Activated T-cell treated with anti-CD3 and anti-CD28 coated beads for 24 hours (primary cell): ENCODE measurements at regions not wholly inside any gene's neighbourhood (a gene's known extent, or its start where the extent isn't known, plus 50 kb on each side); places are given as distances from the start of the nearest gene placed in this dataset.
"Not testable (repeated sequence)": the region's sequence is repeated elsewhere in the genome, so short reads cannot be mapped to it uniquely, and the experiment has no call there.

Source experiments
- DNase-seq: peaks from one replicate; pipeline ENCODE4 v3.0.0-alpha.2; 2020; ENCODE audit warnings: low read depth

DNA sequence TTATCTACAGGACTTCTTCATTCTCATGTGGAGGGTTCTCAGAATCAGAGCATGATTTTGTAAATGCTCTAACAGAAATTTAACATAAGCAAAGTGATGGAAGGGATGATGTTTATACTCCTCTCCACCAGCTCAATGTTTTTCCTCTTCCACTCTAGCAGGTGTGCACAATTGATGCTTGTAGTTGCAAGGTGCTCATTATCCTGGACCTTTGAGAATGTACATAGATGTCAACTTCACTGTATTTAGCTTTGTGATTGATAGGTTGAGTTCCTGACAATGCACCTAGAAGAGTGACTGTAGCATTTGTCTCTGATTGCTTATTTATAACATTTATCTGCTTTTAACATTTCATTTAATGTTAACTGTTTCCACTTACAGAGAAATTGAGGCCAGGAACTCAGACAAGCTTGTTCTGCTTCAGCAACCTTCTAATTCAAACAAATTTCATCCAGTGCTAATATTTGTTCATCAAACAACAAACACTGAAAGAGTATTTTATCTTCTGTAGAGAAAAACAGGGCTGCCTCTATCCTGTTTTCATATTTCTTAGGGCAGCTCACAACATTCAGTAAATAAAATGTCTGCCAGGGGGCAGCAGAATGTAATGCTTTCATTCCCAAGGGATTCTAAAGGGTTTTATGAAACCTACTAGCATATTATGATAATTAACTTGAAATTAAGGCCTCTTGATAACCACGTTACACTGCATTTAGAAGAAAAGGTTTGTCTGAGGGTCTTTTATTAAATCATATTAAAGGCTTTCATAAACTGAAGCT is 127.9 kb upstream of the NOL4 start:
- no peak for DNase-seq

DNA sequence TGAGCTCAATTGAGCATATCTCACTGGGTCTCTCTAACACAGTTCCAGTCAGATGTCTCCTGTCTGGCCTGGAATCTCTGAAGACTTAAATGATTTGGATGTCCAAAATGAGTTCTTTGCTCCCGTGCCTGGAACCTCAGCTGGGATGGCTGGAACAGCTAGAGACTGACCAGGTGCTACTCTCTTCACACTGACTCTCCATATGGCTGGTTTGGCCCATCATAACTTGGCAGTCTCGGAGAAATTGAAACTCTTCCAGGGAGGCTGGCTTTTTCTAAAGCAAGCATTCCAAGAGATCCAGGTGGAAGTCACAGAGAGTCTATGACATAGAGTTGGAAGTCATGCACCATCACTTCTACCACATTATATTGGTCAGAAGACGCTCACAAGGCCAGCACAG is 129.6 kb upstream of the NOL4 start:
- no peak for DNase-seq

DNA sequence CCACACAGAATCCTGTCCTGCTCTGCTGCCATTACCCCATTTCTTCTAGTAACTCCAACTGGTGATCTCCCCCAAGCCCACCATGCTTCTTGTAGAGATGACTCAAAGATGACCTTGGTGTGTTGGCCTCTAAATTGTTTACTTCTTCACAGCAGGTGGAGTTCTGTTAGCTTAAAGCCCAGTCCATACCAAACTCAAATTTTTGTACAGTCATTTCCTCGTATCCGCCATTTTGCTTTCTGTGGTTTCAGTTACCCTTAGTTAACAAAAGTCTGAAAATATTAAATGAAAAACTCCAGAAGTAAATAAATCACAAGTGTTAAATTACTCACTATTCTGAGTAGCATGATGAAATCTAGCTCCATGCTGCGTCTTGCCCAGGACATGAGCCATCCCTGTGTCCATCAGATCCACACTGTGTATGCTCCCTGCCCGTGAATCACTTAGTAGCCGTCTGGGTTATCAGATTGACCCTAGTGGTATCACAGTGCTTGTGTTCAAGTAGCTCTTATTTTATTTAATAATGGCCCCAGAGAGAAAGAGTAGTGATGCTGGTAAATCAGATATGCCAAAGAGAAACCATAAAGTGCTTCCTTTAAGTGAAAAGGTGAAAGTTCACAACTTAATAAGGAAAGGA is 133.3 kb upstream of the NOL4 start:
- no peak for DNase-seq

DNA sequence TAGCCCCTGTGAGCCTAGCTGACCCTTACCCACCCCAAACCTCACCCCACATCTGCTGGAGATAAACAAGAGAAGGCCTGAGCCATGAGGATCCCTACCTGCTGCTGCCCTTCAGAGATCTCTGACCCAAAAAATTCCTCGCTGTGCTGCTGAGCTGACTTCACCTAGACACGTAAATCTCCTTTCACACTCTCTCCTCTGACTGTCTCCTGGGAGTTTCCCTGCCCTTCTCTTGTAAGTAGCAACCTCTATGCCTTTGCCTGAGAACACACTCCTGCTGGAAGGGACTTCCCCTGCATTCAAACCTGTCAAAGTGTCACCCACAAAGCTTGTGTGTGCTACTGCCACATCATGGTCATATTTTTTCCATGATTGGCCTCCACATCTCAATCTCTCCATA is 134.2 kb upstream of the NOL4 start:
- no peak for DNase-seq

DNA sequence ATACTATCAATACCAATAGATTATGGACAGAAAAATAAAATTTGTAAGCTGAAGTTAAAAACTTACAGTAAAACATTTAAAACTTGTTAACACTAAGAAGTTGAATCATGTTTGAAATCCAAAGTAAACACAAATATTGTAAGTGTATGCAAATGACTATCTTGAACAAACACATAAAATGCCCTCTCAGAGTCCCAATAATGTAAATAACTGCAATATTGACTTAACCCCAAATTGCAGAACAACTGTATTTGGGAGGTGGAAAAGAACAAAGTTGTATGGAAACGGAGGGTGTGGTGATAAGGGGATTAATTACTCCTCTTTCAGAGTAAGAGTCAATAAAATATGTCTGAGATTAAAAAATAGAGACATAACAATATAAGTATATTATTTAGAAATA is 140.0 kb upstream of the NOL4 start:
- DNase-seq, result no peak

DNA sequence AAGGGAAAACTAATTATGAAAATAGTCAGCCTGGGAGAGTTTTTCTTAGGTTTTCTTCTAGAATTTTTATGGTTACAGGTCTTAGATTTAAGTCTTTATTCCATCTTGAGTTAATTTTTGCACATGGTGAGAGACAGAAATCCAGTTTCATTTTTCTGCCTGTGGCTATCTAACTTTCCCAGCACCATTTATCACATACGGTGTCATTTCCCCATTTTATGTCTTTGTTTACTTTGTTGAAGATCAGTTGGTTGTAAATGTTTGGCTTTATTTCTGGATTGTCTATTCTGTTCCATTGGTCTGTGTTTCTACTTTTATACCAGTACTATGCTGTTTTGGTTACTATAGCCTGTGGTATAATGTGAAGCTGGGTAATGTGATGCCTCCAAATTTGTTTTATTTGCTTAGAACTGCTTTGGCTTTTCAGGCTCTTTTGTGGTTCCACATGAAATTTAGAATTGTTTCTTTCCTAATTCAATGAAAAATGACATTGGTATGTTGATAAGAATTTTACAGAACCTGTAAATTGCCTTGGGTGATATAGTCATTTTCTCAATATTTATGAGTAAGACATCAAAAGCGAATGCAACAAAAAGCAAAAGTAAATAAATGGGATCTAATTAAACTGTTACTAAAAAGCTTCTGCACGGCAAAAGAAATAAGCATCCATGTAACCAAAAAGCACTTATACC is 146.1 kb upstream of the NOL4 start:
- no peak for DNase-seq

DNA sequence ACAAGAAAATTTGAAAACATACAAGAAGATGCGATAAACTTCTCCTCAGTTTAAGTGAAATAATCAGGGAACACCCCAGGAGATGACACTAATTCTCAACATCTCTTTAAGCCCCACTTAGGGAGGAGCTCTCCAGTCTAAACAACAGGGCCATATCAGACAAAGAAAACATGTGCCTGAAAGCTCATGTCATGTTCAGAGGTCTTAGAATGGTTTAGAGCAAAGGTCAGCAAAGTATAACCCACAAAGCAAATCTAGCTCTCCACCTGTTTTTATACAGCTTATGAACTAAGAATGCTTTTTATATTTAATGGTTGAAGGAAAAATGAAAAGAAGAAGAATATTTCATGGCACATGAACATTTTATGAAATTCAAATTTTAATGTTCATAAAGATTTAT is 155.6 kb upstream of the NOL4 start:
- no peak for DNase-seq

DNA sequence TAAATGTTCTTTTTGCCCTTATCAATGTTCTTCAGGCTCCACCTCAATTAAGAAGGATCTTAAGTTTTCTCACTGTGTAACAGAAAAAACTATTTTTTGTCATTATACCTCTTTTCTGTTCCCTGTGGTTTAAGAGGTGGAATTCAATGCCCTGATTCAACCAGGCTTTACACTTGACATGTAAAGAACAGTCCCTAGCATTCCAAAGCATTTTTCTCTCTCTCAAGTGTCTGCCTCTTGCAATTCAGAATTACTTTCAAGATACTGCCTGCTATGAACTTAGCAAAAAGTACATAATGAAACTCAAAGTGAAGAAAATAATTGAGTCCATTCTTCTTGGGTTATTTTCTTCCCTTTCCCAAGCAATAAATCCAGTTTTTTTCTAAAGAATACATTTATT is 160.6 kb upstream of the NOL4 start:
- DNase-seq, result no peak

DNA sequence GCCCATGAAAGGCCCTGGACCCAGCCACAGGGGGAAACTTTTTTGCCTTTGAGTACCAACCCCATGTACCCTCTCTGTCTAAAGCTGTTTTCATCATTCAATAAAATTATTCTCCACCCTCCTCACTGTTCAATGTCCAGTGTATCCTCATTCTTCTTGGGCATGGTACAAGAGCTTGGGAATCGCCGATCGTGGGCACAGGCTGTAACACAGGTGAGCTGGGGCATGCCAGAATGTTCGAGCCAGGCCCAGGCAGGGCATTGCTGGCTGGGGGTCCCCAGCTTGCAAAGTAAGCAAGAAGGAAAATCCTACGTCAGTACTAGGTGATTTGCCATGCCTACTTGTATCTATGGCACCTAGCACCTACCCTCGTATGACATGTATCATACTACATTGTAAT is 162.1 kb upstream of the NOL4 start:
- DNase-seq, result no peak

DNA sequence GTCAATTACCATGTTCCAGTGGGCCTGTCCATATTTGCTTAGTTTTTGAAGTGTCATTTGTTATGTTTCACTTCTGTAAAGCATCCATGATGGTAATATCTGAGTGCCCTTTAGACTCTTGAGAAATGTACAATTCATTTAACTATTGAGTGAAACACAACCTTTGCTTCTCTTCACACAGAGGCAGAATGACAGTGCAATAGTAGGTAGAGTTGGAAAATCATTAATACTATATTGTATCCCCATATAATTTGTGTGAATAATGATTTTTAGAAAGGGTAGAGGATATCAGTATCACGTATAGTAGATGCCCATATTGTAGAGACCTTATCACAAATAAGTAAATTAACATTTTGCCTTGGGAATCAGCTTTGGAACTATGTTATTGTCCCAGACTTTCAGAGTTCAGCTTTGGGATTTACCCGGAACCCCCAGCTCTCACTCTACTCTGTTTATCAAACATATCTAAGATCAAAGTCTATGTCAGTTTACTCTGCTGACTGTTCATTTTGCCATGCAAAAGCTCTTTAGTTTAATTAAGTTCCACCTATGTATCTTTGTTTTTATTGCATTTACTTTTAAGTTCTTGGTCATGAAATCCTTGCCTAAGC is 172.7 kb upstream of the NOL4 start:
- no peak for DNase-seq

DNA sequence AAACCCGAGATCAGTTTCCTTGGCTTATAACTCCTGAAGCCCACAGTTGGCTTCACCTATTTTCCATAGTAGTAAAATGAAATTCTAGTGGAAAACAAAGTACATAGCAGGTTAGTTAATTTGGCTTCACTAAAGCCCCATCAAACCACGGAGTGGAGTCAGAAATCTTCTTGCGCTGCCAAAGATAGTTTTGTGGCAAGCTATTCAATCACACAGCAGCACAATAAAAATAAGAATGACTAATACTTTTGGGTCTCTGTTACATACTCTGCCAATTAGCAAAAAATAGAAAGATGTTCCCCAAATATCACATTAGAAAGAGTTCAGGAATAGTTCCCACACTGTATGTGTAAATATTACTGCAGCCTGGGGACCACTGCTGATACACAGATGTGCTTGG is 175.2 kb upstream of the NOL4 start:
- no peak for DNase-seq

DNA sequence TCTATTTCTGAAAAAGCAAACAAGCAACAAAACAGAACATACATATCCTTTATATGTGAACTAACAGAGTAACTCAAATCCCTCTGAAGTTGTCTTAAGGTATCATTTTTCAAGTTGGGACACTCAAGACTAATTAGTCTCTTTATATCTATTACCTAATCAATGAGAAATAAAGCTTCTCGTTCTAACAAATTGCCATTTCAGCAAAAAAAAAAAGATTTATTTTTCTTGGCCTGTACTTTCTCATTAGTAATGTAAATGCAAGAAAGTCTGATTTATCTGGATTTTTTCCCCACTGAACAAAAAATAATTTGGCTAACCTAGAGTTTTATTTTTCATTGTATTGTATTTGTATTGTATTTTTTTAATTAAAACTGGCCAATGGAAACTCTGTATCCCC is 176.1 kb upstream of the NOL4 start:
- DNase-seq, result no peak

DNA sequence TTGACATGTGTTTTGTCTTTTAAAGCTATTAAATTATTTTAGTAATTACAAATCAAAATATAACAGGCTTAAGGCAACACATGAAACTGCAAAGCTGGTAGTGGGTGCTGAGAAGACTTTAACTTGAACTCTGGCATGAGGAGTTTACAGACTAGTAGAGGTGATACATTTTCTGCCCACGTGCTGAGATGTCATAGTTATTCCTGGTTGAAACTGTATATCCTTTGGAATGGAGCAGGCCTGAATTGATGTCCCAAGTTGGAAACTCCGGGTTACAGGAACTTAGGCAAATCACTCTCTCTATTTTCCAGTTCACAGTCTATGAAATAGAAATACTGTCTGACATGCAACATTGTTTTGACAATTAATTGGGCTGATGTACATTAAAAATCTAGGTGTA is 177.1 kb upstream of the NOL4 start:
- DNase-seq, result no peak

DNA sequence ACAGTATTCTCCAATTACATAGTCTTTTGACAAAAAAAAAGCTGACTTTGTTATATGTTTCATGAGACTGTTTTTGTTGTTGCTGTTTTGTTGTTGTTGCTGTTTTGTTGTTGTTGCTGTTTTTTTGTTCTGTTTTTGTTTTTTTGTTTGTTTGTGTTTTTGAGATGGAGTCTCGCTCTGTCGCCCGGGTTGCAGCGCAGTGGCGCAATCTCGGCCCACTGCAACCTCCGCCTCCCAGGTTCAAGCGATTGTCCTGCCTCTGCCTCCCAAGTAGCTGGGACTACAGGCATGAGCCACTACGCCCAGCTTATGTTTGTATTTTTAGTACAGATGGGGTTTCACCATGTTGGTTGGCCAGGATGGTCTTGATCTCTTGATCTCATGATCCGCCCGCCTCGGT is 182.8 kb upstream of the NOL4 start:
- DNase-seq, result not testable (repeated sequence)

DNA sequence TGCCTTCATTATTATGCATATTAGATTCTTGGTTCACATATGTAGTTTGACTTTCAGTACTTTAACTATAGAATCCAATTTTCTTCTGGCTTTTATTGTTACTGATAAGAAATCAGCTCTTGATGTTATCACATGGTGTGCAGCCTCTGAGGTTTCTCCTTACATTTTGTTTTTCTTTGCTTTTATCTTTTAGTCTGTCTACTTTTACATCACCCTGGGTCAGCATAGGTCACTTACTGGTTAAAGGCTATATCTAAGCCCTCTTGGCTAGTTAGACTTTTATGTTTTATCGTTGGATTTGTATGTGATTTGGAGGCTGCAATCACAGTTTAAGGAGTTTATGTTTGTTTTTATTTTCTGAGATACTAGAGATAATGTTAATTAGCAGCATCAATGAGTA is 187.2 kb upstream of the NOL4 start:
- no peak for DNase-seq

DNA sequence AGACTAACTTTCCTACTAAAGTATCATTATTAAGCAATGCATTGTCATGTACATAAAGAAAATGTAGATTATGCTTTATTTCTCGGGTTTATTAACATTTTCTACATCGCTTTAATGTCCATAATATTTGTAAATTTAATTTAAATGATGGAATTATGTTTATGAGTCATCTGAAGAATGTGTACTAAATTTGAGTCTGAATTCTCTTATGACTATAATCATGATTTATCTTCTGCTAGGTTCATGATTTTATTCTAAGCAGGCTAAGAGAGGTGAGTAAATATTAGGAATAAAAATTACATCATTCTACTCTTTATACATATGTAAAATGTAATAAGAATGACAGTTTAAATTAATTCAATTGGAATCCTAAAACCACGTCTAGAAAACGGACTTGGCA is 206.3 kb upstream of the NOL4 start:
- DNase-seq, result no peak

DNA sequence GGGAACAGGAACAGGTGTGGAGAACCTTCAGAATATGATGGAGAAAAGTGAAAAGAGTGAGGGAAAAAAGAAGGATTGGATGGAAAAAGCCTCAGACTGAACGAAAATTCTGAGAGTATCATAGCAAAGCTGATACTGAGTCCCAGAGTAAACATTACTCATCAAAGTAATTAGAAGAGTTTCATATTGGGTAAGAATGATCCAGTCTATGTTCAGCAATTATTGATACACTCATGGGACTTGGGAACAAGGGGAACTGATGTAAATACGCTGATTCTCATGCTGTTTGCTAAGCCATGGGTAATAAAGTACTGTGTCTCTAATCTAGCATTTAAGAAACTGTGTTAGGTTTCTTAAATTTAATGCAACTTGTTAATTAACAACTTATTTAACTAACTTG is 219.9 kb upstream of the NOL4 start:
- no peak for DNase-seq

DNA sequence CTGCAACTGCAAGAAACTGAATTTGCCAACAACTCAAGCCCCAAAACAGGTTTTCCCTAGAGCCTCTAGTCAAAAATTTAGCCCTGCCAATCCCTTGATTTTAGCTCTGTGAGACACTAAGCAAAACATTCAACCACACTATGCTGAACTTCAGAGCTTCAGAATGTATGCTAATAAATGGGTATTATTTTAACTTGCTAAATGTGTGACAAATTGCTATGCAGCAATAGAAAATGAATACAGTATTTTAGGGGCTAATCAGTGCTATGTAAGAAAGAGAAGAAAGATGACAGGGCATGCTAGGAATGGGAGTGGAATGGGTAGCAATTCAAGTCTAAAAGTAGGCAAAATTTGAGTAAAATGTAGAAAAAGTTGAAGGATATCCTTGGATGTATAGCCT is 223.9 kb upstream of the NOL4 start:
- no peak for DNase-seq

DNA sequence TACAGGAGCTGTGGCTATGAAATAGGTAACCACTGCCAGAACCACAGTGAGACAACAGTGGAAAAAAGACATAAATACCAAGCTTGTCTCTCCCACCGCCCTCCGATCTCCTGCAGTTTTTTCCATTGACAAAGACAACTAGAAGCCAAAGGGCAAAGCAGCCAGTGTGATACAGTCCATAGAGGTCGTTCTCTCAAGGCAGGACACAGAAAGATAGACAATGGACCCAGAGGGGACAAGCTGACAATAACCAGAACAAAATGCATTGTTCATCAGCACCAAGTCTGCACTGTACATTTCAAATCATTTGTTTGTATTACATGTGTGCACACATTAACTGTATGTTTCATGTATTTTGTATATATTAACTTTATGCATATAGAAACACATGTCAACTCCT is 233.0 kb upstream of the NOL4 start:
- no peak for DNase-seq

DNA sequence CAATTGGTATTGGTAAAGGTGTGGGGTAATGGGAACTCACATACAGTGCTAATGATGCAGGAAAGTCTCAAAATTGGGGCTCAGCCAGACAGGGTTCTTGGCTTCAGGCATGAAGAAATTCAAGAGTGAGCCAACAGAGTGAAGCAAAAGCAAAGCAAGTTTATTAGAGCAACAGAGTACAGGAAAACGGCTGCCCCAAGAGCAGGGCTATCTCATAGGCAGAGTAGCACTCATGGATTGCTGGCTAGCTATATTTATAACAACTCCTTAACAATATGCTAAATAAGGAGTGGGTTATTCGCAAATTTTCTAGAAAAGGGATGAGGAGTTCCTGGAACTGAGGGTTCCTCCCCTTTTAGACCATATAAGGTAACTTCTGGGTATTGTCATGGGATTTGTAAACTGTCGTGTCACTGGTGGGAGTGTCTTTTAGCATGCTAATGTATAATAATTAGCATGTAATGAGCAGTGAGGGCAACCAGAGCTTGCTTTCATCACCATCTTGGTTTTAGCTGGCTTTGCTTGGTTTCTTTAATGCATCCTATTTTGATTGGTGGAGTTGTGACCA is 233.8 kb upstream of the NOL4 start:
- DNase-seq, result no peak

DNA sequence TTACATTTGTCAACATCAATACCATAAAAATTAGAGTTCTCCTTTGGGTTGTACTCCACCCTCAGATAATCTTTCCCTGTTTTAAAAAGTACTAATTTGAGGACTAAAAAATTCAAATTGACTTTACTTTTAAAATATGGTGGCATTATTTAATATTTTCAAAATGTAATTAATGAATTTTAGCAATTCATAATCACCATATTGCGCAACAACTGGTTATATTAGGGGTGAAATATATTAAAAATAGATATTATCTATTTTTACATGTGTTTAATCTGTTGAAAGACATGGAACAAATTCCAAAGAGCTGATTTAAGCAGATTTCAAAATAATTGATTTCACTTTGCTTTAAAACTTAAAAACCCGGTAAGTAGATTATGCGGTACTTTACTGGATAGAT is 236.6 kb upstream of the NOL4 start:
- DNase-seq, result no peak

DNA sequence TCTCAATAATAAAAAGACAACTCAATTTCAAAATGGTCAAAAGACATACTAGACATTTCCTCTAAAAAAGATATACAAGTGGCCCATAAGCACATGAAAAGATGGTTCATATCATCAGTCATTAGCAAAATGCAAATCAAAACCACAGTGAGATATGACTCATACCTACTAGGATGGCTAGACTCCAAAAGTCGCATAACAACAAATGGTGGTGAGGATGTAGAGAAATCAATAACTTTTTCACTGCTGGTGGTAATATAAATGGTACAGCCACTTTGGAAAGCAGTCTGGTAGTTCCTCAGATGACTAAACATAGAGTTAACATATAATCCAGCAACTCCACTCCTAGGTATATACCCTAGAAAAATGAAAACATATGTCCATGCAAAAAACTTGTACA is 242.3 kb upstream of the NOL4 start:
- DNase-seq, result no peak
